Middle frontal gyrus (tissue), 1 donor: ENCODE measurements at regions not wholly inside any gene's neighbourhood (a gene's known extent, or its start where the extent isn't known, plus 50 kb on each side); places are given as distances from the start of the nearest gene placed in this dataset.
A peak's percentile ranks its signal among the peaks of the same experiment; 100 is the strongest.

Source experiments
- DNase-seq: peaks from one replicate; pipeline ENCODE4 v3.0.0-alpha.2; 2015; ENCODE audit warnings: low spot score; ENCODE audit errors: extremely low spot score

- no peak for DNase-seq
Measured at GRCh38 chr6:126897758-126898157, 220.7 kb upstream of the RSPO3 start.

- no peak for DNase-seq
Measured at GRCh38 chr6:126904176-126904575, 214.3 kb upstream of the RSPO3 start.

- no peak for DNase-seq
Measured at GRCh38 chr6:126905917-126906316, 212.6 kb upstream of the RSPO3 start.

GRCh38 chr6:126907312-126907711 lies 211.2 kb upstream of the RSPO3 start:
- DNase-seq, result no peak

- DNase-seq, result no peak
Measured at GRCh38 chr6:126907996-126908395, 210.5 kb upstream of the RSPO3 start.

- no peak for DNase-seq
Measured at GRCh38 chr6:126909493-126909892, 209.0 kb upstream of the RSPO3 start.

- DNase-seq, result no peak
Measured at GRCh38 chr6:126913651-126914050, 204.8 kb upstream of the RSPO3 start.

- DNase-seq, result no peak
Measured at GRCh38 chr6:126914172-126914571, 204.3 kb upstream of the RSPO3 start.

GRCh38 chr6:126914801-126915200 lies 203.7 kb upstream of the RSPO3 start:
- peak; percentile 5 for DNase-seq

GRCh38 chr6:126919947-126920346 lies 198.5 kb upstream of the RSPO3 start:
- DNase-seq, result no peak

GRCh38 chr6:126923807-126924206 lies 194.7 kb upstream of the RSPO3 start:
- DNase-seq, result no peak

GRCh38 chr6:126926926-126927325 lies 191.5 kb upstream of the RSPO3 start:
- DNase-seq, result no peak

- no peak for DNase-seq
Measured at GRCh38 chr6:126927841-126928240, 190.6 kb upstream of the RSPO3 start.

GRCh38 chr6:126937426-126937825 lies 181.0 kb upstream of the RSPO3 start:
- DNase-seq, result no peak

GRCh38 chr6:126939784-126940183 lies 178.7 kb upstream of the RSPO3 start:
- DNase-seq, result no peak

GRCh38 chr6:126941751-126942150 lies 176.7 kb upstream of the RSPO3 start:
- DNase-seq, result no peak

- DNase-seq, result no peak
Measured at GRCh38 chr6:126944512-126944911, 174.0 kb upstream of the RSPO3 start.

- no peak for DNase-seq
Measured at GRCh38 chr6:126945150-126945685, 173.3 kb upstream of the RSPO3 start.

- DNase-seq, result no peak
Measured at GRCh38 chr6:126945812-126946360, 172.6 kb upstream of the RSPO3 start.

GRCh38 chr6:126947070-126947469 lies 171.4 kb upstream of the RSPO3 start:
- DNase-seq, result no peak

- no peak for DNase-seq
Measured at GRCh38 chr6:126949786-126950185, 168.7 kb upstream of the RSPO3 start.

- no peak for DNase-seq
Measured at GRCh38 chr6:126955621-126956020, 162.8 kb upstream of the RSPO3 start.

GRCh38 chr6:126957721-126958120 lies 160.8 kb upstream of the RSPO3 start:
- no peak for DNase-seq

GRCh38 chr6:126959765-126960164 lies 158.7 kb upstream of the RSPO3 start:
- DNase-seq, result no peak
